ENCODE measurements at regions not wholly inside any gene's neighbourhood (a gene's known extent, or its start where the extent isn't known, plus 50 kb on each side); places are given as distances from the start of the nearest gene placed in this dataset.

GRCh38 chr2:220981926-220982325, 590.2 kb downstream of the EPHA4 start:
- no peak for DNase-seq (ENCODE audit: low spot score)

- no peak for DNase-seq (ENCODE audit: low spot score)
Measured at GRCh38 chr2:220985561-220985960, 586.5 kb downstream of the EPHA4 start.

GRCh38 chr2:220987839-220988238, 584.3 kb downstream of the EPHA4 start:
- DNase-seq (ENCODE audit: low spot score): no peak

- DNase-seq (ENCODE audit: low spot score): no peak
Measured at GRCh38 chr2:220991972-220992371, 580.1 kb downstream of the EPHA4 start.

GRCh38 chr2:220994846-220995245, 577.3 kb downstream of the EPHA4 start:
- no peak for DNase-seq (ENCODE audit: low spot score)

GRCh38 chr2:220995581-220995980, 576.5 kb downstream of the EPHA4 start:
- no peak for DNase-seq (ENCODE audit: low spot score)

- no peak for DNase-seq (ENCODE audit: low spot score)
Measured at GRCh38 chr2:220998156-220998555, 573.9 kb downstream of the EPHA4 start.

- DNase-seq (ENCODE audit: low spot score): no peak
Measured at GRCh38 chr2:220999356-220999755, 572.7 kb downstream of the EPHA4 start.

GRCh38 chr2:221001381-221001801, 570.7 kb downstream of the EPHA4 start:
- DNase-seq (ENCODE audit: low spot score): no peak

- DNase-seq (ENCODE audit: low spot score): no peak
Measured at GRCh38 chr2:221002101-221002685, 569.9 kb downstream of the EPHA4 start.

- DNase-seq (ENCODE audit: low spot score): no peak
Measured at GRCh38 chr2:221005338-221005737, 566.8 kb downstream of the EPHA4 start.

GRCh38 chr2:221006084-221006483, 566.0 kb downstream of the EPHA4 start:
- no peak for DNase-seq (ENCODE audit: low spot score)

- no peak for DNase-seq (ENCODE audit: low spot score)
Measured at GRCh38 chr2:221016551-221016950, 555.6 kb downstream of the EPHA4 start.

- DNase-seq (ENCODE audit: low spot score): no peak
Measured at GRCh38 chr2:221018262-221018661, 553.8 kb downstream of the EPHA4 start.

- DNase-seq (ENCODE audit: low spot score): no peak
Measured at GRCh38 chr2:221019668-221020067, 552.4 kb downstream of the EPHA4 start.

- DNase-seq (ENCODE audit: low spot score): no peak
Measured at GRCh38 chr2:221022554-221022953, 549.5 kb downstream of the EPHA4 start.

- no peak for DNase-seq (ENCODE audit: low spot score)
Measured at GRCh38 chr2:221025398-221025797, 546.7 kb downstream of the EPHA4 start.

GRCh38 chr2:221034026-221034701, 537.9 kb downstream of the EPHA4 start:
- DNase-seq (ENCODE audit: low spot score): no peak

GRCh38 chr2:221034973-221035372, 537.1 kb downstream of the EPHA4 start:
- DNase-seq (ENCODE audit: low spot score): no peak

GRCh38 chr2:221042926-221043325, 529.2 kb downstream of the EPHA4 start:
- no peak for DNase-seq (ENCODE audit: low spot score)

- DNase-seq (ENCODE audit: low spot score): no peak
Measured at GRCh38 chr2:221044781-221045180, 527.3 kb downstream of the EPHA4 start.

GRCh38 chr2:221050020-221050795, 521.9 kb downstream of the EPHA4 start:
- no peak for DNase-seq (ENCODE audit: low spot score)

GRCh38 chr2:221051162-221051561, 520.9 kb downstream of the EPHA4 start:
- DNase-seq (ENCODE audit: low spot score): no peak
